Activated T-helper 2 cell treated with anti-CD3 and anti-CD28 coated beads, Interferon-gamma antibody, Interleukin-2, Interleukin-4, amounts not matched to agents 10 μg/mL and 5 μg/mL and 100 μg/mL, durations not matched to agents 14 hours and 24 hours and 36 hours (primary cell): ENCODE measurements at regions not wholly inside any gene's neighbourhood (a gene's known extent, or its start where the extent isn't known, plus 50 kb on each side); places are given as distances from the start of the nearest gene placed in this dataset.

Source experiments
- DNase-seq: peaks from one replicate; pipeline ENCODE4 v3.0.0; 2021; ENCODE audit warnings: low spot score
- H3K27ac Mint-ChIP-seq: one replicate; pipeline ENCODE4 v1.8.0; 2021; ENCODE audit warnings: mixed read lengths
- H3K27me3 Mint-ChIP-seq: one replicate; pipeline ENCODE4 v1.8.0; 2021; ENCODE audit warnings: low read depth, mixed read lengths
- H3K36me3 Mint-ChIP-seq: one replicate; pipeline ENCODE4 v1.8.0; 2021; ENCODE audit warnings: low read depth, mixed read lengths
- H3K4me1 Mint-ChIP-seq: one replicate; pipeline ENCODE4 v1.8.0; 2021; ENCODE audit warnings: low read depth, mixed read lengths
- H3K4me3 Mint-ChIP-seq: one replicate; pipeline ENCODE4 v1.8.0; 2021; ENCODE audit warnings: low read depth, mild to moderate bottlenecking, moderate library complexity, mixed read lengths
- H3K9me3 Mint-ChIP-seq: one replicate; pipeline ENCODE4 v1.8.0; 2021; ENCODE audit warnings: mixed read lengths
- intact Hi-C: fragments of 100-400 bp; cut with micrococcal nuclease; formaldehyde crosslinking; loops from one replicate; pipeline ENCODE4 v1.15.1; 2023

DNA sequence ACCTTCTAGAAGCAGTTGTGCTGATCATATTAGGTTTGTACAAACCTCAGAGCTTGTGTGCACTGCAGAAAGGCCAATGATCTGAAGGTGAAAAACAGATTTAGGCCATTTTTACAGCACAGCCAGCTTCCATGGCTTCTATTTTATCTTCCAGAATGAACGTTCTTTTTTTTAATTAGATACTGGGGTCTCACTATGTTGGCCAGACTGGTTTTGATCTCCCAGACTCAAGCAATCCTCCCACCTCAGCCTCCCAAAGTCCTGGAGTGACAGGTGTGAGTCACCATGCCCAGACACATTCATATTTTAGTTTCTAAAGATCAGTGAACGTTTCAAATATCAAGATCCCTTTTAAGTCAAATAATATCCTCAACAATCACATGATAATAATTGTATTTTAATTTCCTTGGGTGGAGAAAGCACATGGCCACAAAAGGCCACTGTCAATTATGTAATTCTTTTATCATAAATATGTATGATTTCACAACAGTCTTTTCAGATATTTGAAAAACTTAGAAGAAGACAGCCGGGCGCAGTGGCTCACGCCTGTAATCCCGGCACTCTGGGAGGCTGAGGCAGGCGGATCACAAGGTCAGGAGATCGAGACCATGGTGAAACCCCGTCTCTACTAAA is 326.7 kb upstream of the JARID2 start:
- Mint-ChIP-seq H3K27ac (no peak overlapping the region), H3K36me3 (no peaks in the 10 kb centered on the region), H3K4me3 (no peak overlapping the region), H3K27me3 (no peaks in the 10 kb centered on the region), H3K4me1 (no peaks in the 10 kb centered on the region), H3K9me3 (no peaks in the 10 kb centered on the region)
- DNase-seq, result no peak
- intact Hi-C loops, result no loop called here

DNA sequence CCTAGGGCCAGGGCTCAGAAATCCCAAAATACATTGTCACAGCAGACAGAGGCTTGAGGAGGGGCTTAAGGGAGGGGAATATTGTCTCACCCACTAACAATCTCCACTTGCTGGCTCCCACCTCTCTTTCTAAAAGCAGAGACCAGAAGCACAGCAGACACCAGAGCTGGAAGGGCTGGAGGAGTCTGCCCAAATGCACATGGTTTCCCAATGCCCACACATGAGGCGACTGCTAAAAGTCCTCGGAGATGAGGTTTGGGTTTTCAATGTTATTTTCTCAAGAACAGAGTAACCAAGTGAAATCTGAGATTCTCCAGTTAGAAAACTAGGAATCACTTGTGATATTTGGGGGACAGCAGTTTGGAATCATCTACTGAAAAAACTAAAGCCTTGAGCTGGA is 325.6 kb upstream of the JARID2 start:
- no peaks in the 10 kb centered on the region for H3K27me3 Mint-ChIP-seq
- no peak for DNase-seq
- no peak overlapping the region for H3K27ac Mint-ChIP-seq
- no peaks in the 10 kb centered on the region for H3K4me1 Mint-ChIP-seq
- no peak overlapping the region for H3K4me3 Mint-ChIP-seq
- H3K9me3 Mint-ChIP-seq, result no peaks in the 10 kb centered on the region
- H3K36me3 Mint-ChIP-seq, result no peaks in the 10 kb centered on the region
- intact Hi-C loops, result no loop called here

- no peak for DNase-seq
- Mint-ChIP-seq H3K9me3 (no peaks in the 10 kb centered on the region), H3K27me3 (no peaks in the 10 kb centered on the region), H3K4me1 (no peaks in the 10 kb centered on the region), H3K4me3 (no peak overlapping the region), H3K36me3 (no peaks in the 10 kb centered on the region), H3K27ac (no peak overlapping the region)
- intact Hi-C loops, result no loop called here
These were observed 324.7 kb upstream of the JARID2 start for GRCh38 chr6:14921170-14921569.

- H3K9me3 Mint-ChIP-seq, result no peaks in the 10 kb centered on the region
- no peak overlapping the region for H3K27ac Mint-ChIP-seq
- H3K4me3 Mint-ChIP-seq, result no peak overlapping the region
- intact Hi-C loops, result no loop called here
- no peaks in the 10 kb centered on the region for H3K36me3 Mint-ChIP-seq
- no peaks in the 10 kb centered on the region for H3K4me1 Mint-ChIP-seq
- no peaks in the 10 kb centered on the region for H3K27me3 Mint-ChIP-seq
- no peak for DNase-seq
These were observed 323.8 kb upstream of the JARID2 start for GRCh38 chr6:14921878-14922671.

DNA sequence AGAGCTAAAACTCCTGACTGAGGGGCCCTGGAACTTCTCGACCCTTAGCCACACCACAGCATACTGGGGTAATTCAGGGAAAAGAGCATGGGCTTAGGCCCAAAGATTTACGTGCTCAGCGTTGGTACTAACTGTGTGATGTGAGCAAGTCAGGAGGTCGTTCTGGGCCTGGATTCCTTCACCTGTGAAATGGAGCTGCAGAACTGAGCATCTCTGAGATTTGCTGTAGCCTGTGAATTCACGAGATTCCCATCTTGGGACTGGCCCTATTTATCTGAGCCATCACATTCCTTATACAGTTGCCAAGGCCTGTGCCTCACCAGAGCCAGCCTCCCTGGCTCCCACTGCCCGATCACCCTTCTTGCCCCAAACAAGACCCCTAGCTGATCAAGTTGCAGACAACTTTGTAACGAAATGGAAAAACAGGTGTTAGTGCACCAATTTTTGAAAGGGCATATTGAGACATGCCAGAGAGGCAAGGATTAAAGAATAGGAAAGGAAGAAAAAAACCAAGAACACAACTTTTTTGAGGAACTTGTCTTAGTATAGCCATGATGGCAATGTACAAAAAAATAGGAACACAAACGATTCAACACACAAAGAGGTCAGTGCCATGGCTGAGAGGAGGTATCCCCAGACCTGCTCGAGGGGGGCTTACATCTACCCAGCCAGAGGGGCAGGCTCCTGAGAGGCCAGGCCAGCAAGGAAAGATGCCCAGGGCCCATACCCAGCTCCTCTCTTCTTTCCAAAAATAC is 323.0 kb upstream of the JARID2 start:
- no peak for DNase-seq
- Mint-ChIP-seq H3K27ac (no peak overlapping the region), H3K36me3 (no peaks in the 10 kb centered on the region), H3K27me3 (no peaks in the 10 kb centered on the region), H3K4me3 (no peak overlapping the region), H3K4me1 (no peaks in the 10 kb centered on the region), H3K9me3 (no peaks in the 10 kb centered on the region)
- intact Hi-C loops, result no loop called here

DNA sequence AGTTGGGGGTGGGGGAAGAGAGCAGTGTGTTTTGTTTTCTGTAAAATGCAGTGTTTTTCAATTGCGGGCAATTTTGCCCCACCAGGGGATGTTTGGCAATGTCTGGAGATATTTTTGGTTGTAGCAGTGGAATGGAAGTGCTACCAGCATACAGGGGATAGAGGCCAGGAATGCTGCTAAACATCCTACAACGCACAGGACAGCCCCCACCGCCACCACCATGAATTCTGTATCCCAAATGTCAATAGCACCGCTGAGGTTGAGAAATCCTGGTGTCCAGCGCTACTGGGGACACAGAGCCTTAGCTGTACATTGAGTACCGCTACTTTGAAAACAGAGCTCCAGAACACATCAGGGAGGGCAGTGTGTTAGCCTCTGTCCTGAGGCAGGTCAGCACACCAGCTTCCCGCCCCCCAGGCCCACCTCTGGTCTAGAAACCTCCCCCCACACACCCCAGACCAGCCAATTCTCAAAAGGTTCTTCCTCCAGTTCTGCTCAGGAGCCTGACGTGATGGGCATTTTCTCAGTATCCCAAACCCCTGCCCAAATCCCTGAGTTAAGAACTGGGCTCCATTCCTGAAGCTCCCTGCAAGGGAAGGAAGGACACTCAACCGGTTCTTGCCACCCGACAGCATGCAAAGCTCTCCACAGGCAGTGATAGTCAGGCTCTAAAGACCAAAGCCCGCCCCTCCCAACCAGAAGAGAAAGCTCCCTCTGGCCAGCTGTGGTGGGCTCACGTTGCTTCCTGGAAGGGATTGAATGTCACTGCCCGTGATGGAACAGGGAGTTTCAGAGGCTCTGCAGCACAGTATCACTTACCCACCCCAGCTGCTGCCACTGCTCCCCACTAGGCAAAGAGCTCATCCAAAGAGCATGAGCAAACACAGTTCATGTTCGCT is 321.5 kb upstream of the JARID2 start:
- Mint-ChIP-seq H3K27ac (no peak overlapping the region), H3K4me3 (no peak overlapping the region), H3K27me3 (no peaks in the 10 kb centered on the region), H3K4me1 (no peaks in the 10 kb centered on the region), H3K9me3 (no peaks in the 10 kb centered on the region), H3K36me3 (no peaks in the 10 kb centered on the region)
- intact Hi-C loops, result no loop called here
- DNase-seq, result no peak

GRCh38 chr6:14925025-14925698 is 320.7 kb upstream of the JARID2 start:
- Mint-ChIP-seq H3K36me3 (no peaks in the 10 kb centered on the region), H3K4me3 (no peak overlapping the region), H3K27me3 (no peaks in the 10 kb centered on the region), H3K27ac (no peak overlapping the region), H3K9me3 (no peaks in the 10 kb centered on the region), H3K4me1 (peaks cover 3% of the 10 kb centered on the region)
- intact Hi-C loops, result no loop called here
- DNase-seq, result no peak

- H3K27ac Mint-ChIP-seq, result no peak overlapping the region
- intact Hi-C loops, result no loop called here
- H3K4me3 Mint-ChIP-seq, result no peak overlapping the region
- no peaks in the 10 kb centered on the region for H3K27me3 Mint-ChIP-seq
- DNase-seq, result no peak
- peaks cover 8% of the 10 kb centered on the region for H3K4me1 Mint-ChIP-seq
- no peaks in the 10 kb centered on the region for H3K9me3 Mint-ChIP-seq
- H3K36me3 Mint-ChIP-seq, result no peaks in the 10 kb centered on the region
These were observed 320.2 kb upstream of the JARID2 start for GRCh38 chr6:14925699-14926026.

DNA sequence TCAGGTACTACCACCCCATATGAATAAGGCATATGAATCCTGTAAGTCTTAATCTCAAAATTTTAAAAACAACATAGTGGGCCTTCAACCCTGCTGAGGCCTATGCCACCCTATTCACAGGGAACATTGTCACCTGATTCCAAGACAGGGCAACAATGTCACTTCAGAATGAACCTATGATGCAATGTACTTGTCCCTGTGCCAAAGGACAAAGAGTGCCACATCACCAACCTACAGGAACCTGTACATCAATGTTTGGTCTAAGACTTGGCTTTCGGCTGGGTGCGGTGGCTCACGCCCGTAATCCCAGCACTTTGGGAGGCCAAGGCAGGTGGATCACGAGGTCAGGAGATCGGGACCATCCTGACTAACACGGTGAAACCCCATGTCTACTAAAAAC is 318.5 kb upstream of the JARID2 start:
- Mint-ChIP-seq H3K4me3 (no peak overlapping the region), H3K27ac (no peak overlapping the region), H3K4me1 (peaks cover 8% of the 10 kb centered on the region), H3K36me3 (no peaks in the 10 kb centered on the region), H3K9me3 (no peaks in the 10 kb centered on the region), H3K27me3 (no peaks in the 10 kb centered on the region)
- intact Hi-C loops, result no loop called here
- no peak for DNase-seq

GRCh38 chr6:14929291-14929690 is 316.6 kb upstream of the JARID2 start:
- H3K4me1 Mint-ChIP-seq, result peaks cover 11% of the 10 kb centered on the region
- intact Hi-C loops, result no loop called here
- no peak overlapping the region for H3K4me3 Mint-ChIP-seq
- no peaks in the 10 kb centered on the region for H3K36me3 Mint-ChIP-seq
- no peaks in the 10 kb centered on the region for H3K27me3 Mint-ChIP-seq
- DNase-seq, result no peak
- H3K9me3 Mint-ChIP-seq, result no peaks in the 10 kb centered on the region
- H3K27ac Mint-ChIP-seq, result no peak overlapping the region

GRCh38 chr6:14930366-14930989 is 315.4 kb upstream of the JARID2 start:
- no peaks in the 10 kb centered on the region for H3K36me3 Mint-ChIP-seq
- no peak overlapping the region for H3K27ac Mint-ChIP-seq
- H3K9me3 Mint-ChIP-seq, result no peaks in the 10 kb centered on the region
- no peak overlapping the region for H3K4me3 Mint-ChIP-seq
- H3K27me3 Mint-ChIP-seq, result no peaks in the 10 kb centered on the region
- intact Hi-C loops, result no loop called here
- peaks cover 11% of the 10 kb centered on the region for H3K4me1 Mint-ChIP-seq
- DNase-seq, result no peak
